ENCODE measurements at regions not wholly inside any gene's neighbourhood (a gene's known extent, or its start where the extent isn't known, plus 50 kb on each side); places are given as distances from the start of the nearest gene placed in this dataset.
"Not testable (repeated sequence)": the region's sequence is repeated elsewhere in the genome, so short reads cannot be mapped to it uniquely, and the experiment has no call there.

- TF ChIP-seq, protein P1, sequence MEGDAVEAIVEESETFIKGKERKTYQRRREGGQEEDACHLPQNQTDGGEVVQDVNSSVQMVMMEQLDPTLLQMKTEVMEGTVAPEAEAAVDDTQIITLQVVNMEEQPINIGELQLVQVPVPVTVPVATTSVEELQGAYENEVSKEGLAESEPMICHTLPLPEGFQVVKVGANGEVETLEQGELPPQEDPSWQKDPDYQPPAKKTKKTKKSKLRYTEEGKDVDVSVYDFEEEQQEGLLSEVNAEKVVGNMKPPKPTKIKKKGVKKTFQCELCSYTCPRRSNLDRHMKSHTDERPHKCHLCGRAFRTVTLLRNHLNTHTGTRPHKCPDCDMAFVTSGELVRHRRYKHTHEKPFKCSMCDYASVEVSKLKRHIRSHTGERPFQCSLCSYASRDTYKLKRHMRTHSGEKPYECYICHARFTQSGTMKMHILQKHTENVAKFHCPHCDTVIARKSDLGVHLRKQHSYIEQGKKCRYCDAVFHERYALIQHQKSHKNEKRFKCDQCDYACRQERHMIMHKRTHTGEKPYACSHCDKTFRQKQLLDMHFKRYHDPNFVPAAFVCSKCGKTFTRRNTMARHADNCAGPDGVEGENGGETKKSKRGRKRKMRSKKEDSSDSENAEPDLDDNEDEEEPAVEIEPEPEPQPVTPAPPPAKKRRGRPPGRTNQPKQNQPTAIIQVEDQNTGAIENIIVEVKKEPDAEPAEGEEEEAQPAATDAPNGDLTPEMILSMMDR (conservative IDR thresholded peaks at IDR 0.05; ENCODE audit: low read depth, low read length): no peak
These were observed 651.5 kb upstream of the CADM2 start for GRCh38 chr3:84307339-84307738.

GRCh38 chr3:84308379-84308778, 650.4 kb upstream of the CADM2 start:
- no peaks in the 10 kb centered on the region for H3K4me1 ChIP-seq (ENCODE audit: low read depth, poor library complexity, severe bottlenecking)
- TF ChIP-seq, protein P1 (conservative IDR thresholded peaks at IDR 0.05; ENCODE audit: low read depth, low read length): no peak
- H3K27me3 ChIP-seq (ENCODE audit: insufficient read depth, low read depth): no peaks in the 10 kb centered on the region
- H3K4me2 ChIP-seq: no peak overlapping the region
- H3K36me3 ChIP-seq (ENCODE audit: insufficient read depth): no peaks in the 10 kb centered on the region
- H3K4me3 ChIP-seq (IDR thresholded peaks at IDR 0.05; ENCODE audit: insufficient read depth, low read depth, low read length): no peak overlapping the region
- no peak overlapping the region for H3K27ac ChIP-seq
- no peak overlapping the region for H2AFZ ChIP-seq (ENCODE audit: low read depth)
- H3K79me2 ChIP-seq (ENCODE audit: insufficient read depth, low read depth): no peaks in the 10 kb centered on the region
- H4K20me1 ChIP-seq (ENCODE audit: insufficient read depth): no peaks in the 10 kb centered on the region
- H3K9ac ChIP-seq: no peak overlapping the region

More at GRCh38 chr3:84307339-84307738, 651.5 kb upstream of the CADM2 start:
- Histone ChIP-seq H2AFZ (ENCODE audit: low read depth) (no peak overlapping the region), H3K4me2 (no peak overlapping the region), H3K36me3 (ENCODE audit: insufficient read depth) (no peaks in the 10 kb centered on the region), H3K79me2 (ENCODE audit: insufficient read depth, low read depth) (no peaks in the 10 kb centered on the region), H4K20me1 (ENCODE audit: insufficient read depth) (no peaks in the 10 kb centered on the region), H3K27me3 (ENCODE audit: insufficient read depth, low read depth) (no peaks in the 10 kb centered on the region), H3K9ac (no peak overlapping the region), H3K27ac (no peak overlapping the region), H3K4me3 (IDR thresholded peaks at IDR 0.05; ENCODE audit: insufficient read depth, low read depth, low read length) (no peak overlapping the region), H3K4me1 (ENCODE audit: low read depth, poor library complexity, severe bottlenecking) (no peaks in the 10 kb centered on the region)

DNA sequence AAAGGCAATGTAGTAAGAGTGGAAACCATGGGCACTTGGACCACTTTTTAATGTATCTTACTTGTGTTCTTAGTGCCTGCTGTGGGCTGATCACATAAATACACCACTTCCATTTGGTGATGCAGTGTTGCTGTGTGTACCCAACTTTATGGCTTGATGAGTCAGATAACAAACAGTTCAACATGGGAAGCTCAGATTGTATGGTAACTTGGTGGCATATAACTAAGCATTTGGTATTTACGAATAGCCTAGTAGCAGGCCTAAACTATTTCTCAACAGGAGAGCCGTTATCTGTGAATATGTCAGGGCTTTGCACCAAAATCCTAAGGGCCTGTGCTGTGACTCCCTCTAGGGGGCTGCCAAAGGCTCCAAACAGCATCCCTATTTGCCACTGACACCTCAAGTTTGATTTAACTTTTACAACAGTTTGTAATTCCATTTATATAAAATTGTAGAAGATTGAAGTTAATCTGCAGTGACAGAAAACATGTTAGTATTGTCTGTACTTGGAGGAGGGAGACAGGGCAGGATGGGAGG, 640.4 kb upstream of the CADM2 start:
- TF ChIP-seq, protein P1 (conservative IDR thresholded peaks at IDR 0.05; ENCODE audit: low read depth, low read length): no peak
- no peak overlapping the region for H3K4me2 ChIP-seq
- H3K79me2 ChIP-seq (ENCODE audit: insufficient read depth, low read depth): no peaks in the 10 kb centered on the region
- no peak overlapping the region for H2AFZ ChIP-seq (ENCODE audit: low read depth)
- H3K4me3 ChIP-seq (IDR thresholded peaks at IDR 0.05; ENCODE audit: insufficient read depth, low read depth, low read length): no peak overlapping the region
- no peak overlapping the region for H3K27ac ChIP-seq
- H3K36me3 ChIP-seq (ENCODE audit: insufficient read depth): no peaks in the 10 kb centered on the region
- H4K20me1 ChIP-seq (ENCODE audit: insufficient read depth): no peaks in the 10 kb centered on the region
- no peaks in the 10 kb centered on the region for H3K27me3 ChIP-seq (ENCODE audit: insufficient read depth, low read depth)
- H3K9ac ChIP-seq: no peak overlapping the region
- no peaks in the 10 kb centered on the region for H3K4me1 ChIP-seq (ENCODE audit: low read depth, poor library complexity, severe bottlenecking)

DNA sequence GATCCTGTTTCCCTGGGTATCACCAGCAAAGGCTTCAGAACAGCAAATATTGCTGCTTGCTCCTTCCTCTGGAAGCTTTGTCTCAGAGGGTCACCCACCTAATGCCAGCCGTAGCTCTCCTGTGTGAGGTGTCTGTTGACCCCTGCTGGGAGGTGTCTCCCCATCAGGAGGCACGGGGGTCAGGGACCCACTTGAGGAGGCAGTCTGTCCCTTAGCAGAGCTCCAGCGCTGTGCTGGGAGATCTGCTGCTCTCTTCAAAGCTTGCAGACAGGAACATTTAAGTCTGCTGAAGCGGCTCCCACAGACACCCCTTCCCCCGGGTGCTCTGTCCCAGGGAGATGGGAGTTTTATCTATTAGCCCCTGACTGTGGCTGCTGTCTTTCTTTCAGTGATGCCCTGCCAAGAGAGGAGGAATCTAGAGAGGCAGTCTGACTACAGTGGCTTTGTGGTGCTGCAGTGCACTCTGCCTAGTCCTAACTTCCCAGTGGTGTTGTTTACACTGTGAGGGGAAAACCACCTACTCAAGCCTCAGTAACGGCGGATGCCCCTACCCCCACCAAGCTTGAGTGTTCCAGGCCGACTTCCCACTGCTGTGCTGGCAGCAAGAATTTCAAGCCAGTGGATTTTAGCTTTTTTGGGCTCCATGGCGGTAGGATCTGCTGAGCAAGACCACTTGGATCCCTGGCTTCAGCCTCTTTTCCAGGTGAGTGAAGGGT, 593.1 kb upstream of the CADM2 start:
- H3K9ac ChIP-seq; H4K20me1 ChIP-seq (ENCODE audit: insufficient read depth); H3K4me2 ChIP-seq; H3K27me3 ChIP-seq (ENCODE audit: insufficient read depth, low read depth); H3K4me3 ChIP-seq (IDR thresholded peaks at IDR 0.05; ENCODE audit: insufficient read depth, low read depth, low read length); H3K27ac ChIP-seq; H3K36me3 ChIP-seq (ENCODE audit: insufficient read depth); H3K4me1 ChIP-seq (ENCODE audit: low read depth, poor library complexity, severe bottlenecking); H2AFZ ChIP-seq (ENCODE audit: low read depth); H3K79me2 ChIP-seq (ENCODE audit: insufficient read depth, low read depth): not testable (repeated sequence)
